B cell (primary cell): ENCODE measurements at regions not wholly inside any gene's neighbourhood (a gene's known extent, or its start where the extent isn't known, plus 50 kb on each side); places are given as distances from the start of the nearest gene placed in this dataset.

Source experiments
- ATAC-seq: fragments of 200-7000 bp; cut with Tn5 transposase; one replicate; pipeline ENCODE4 v1.10.0; 2021; ENCODE audit warnings: low read depth, mild to moderate bottlenecking, moderate number of reproducible peaks, moderate library complexity
- CTCF ChIA-PET: fragments of 350-600 bp; sonication (Branson Sonifier 250); formaldehyde crosslinking; loops from one replicate; lab custom pipeline; 2021; ENCODE audit warnings: antibody characterized with exemption, inconsistent platforms; lab: Charles Lee
- POLR2A ChIA-PET: fragments of 350-600 bp; sonication (Branson Sonifier 250); formaldehyde crosslinking; loops from one replicate; lab custom pipeline; 2021; ENCODE audit warnings: antibody characterized with exemption; lab: Charles Lee
- DNase-seq: peaks from one replicate; pipeline ENCODE4 v3.0.0; 2013
- H2AFZ ChIP-seq: 2 replicates; pipeline ENCODE4 v1.6.1; 2012; ENCODE audit warnings: mild to moderate bottlenecking, low read depth, low read length; ENCODE audit not compliant: insufficient read depth, poor library complexity, severe bottlenecking
- H3K27ac ChIP-seq, 2 donors: 1 replicate in 1 of 2; 2 replicates in 1 of 2; pipeline ENCODE4 v1.5.1; 2012 to 2013; ENCODE audit warnings: low read length in 2 of 2, mild to moderate bottlenecking in 2 of 2, moderate library complexity in 1 of 2
- H3K27me3 ChIP-seq, 4 experiments: fragments of 200-600 bp in 1 of 4; sonication (generic) in 1 of 4; replicated peaks in 1 of 4; 1 replicate in 2 of 4; 2 replicates in 2 of 4; pipeline versions ENCODE4 v1.6.1 to v1.7.0; 2013 to 2016; ENCODE audit warnings: low read length in 3 of 4, mild to moderate bottlenecking in 2 of 4, mixed read lengths in 1 of 4, moderate library complexity in 1 of 4; ENCODE audit not compliant: insufficient read depth in 4 of 4, control insufficient read depth in 3 of 4; ENCODE audit errors: control extremely low read depth in 1 of 4
- H3K36me3 ChIP-seq, 2 experiments: replicated peaks in 1 of 2; 1 replicate in 1 of 2; 2 replicates in 1 of 2; pipeline versions ENCODE4 v1.6.1 to v1.7.1; 2013; ENCODE audit warnings: low read length in 1 of 2; ENCODE audit not compliant: insufficient read depth in 2 of 2, control insufficient read depth in 1 of 2; ENCODE audit errors: control extremely low read depth in 1 of 2, extremely low read depth in 1 of 2
- H3K4me1 ChIP-seq, 2 donors: fragments of 200-600 bp in 1 of 2; sonication (generic) in 1 of 2; 1 replicate in 1 of 2; 2 replicates in 1 of 2; pipeline versions ENCODE4 v1.5.1 to v1.6.1; 2013 to 2017; ENCODE audit warnings: low read length in 2 of 2; ENCODE audit not compliant: control insufficient read depth in 2 of 2, insufficient read depth in 2 of 2
- H3K4me2 ChIP-seq: replicated peaks from 2 replicates; pipeline ENCODE3; 2012; ENCODE audit warnings: mild to moderate bottlenecking, low read depth, low read length; ENCODE audit not compliant: poor library complexity, severe bottlenecking
- H3K4me3 ChIP-seq, 5 experiments: fragments of 200-600 bp in 1 of 5; sonication (generic) in 1 of 5; 1 replicate in 3 of 5; 2 replicates in 2 of 5; pipeline versions ENCODE4 v1.5.1 to v1.7.0; 2011 to 2016; ENCODE audit warnings: low read length in 4 of 5, mild to moderate bottlenecking in 4 of 5, low read depth in 2 of 5, control low read depth in 1 of 5, moderate library complexity in 1 of 5; ENCODE audit not compliant: insufficient read depth in 1 of 5; ENCODE audit errors: control extremely low read depth in 1 of 5, extremely low read depth in 1 of 5
- H3K79me2 ChIP-seq: fragments of 200-600 bp; sonication (generic); one replicate; pipeline ENCODE4 v1.6.0; 2016; ENCODE audit warnings: low read length; ENCODE audit not compliant: control insufficient read depth, insufficient read depth
- H3K9ac ChIP-seq: fragments of 200-600 bp; sonication (generic); 2 replicates; pipeline ENCODE4 v1.6.1; 2017; ENCODE audit warnings: mild to moderate bottlenecking, low read length, moderate library complexity
- H3K9me3 ChIP-seq, 3 donors: one replicate each; pipeline versions ENCODE4 v1.6.1 to v1.7.1; 2013; ENCODE audit warnings: low read length in 2 of 3; ENCODE audit not compliant: control insufficient read depth in 2 of 3, insufficient read depth in 1 of 3; ENCODE audit errors: control extremely low read depth in 1 of 3
- H4K20me1 ChIP-seq: 2 replicates; pipeline ENCODE4 v1.6.0; 2012; ENCODE audit warnings: mild to moderate bottlenecking, low read length; ENCODE audit not compliant: insufficient read depth, control insufficient read depth, poor library complexity, severe bottlenecking
- H3K27ac Mint-ChIP-seq: one replicate; pipeline ENCODE4 v1.8.0; 2021; ENCODE audit warnings: mixed read lengths
- H3K27me3 Mint-ChIP-seq: one replicate; pipeline ENCODE4 v1.8.0; 2021; ENCODE audit warnings: mixed read lengths
- H3K4me1 Mint-ChIP-seq: one replicate; pipeline ENCODE4 v1.8.0; 2021; ENCODE audit warnings: mixed read lengths
- H3K4me3 Mint-ChIP-seq: one replicate; pipeline ENCODE4 v1.8.0; 2021; ENCODE audit warnings: mixed read lengths
- H3K9me3 Mint-ChIP-seq: one replicate; pipeline ENCODE4 v1.8.0; 2022; ENCODE audit warnings: mixed read lengths; ENCODE audit not compliant: insufficient read depth
- EZH2 ChIP-seq: IDR thresholded peaks from 2 replicates; pipeline ENCODE4 v1.6.1; 2012; ENCODE audit warnings: borderline replicate concordance, low read depth, mild to moderate bottlenecking, moderate library complexity, low read length; ENCODE audit not compliant: insufficient read depth, poor library complexity, severe bottlenecking
- WGBS: methylation state at CpG from one replicate; pipeline ENCODE4 v1.1.5; 2013; ENCODE audit warnings: missing lambda C conversion rate; ENCODE audit not compliant: insufficient coverage; 5-methylcytosine and 5-hydroxymethylcytosine counted together
- intact Hi-C: fragments of 100-400 bp; cut with micrococcal nuclease; formaldehyde crosslinking; loops from one replicate; pipeline ENCODE4 v1.10.0; 2022
- TF ChIP-seq, protein P1 (sequence below): fragments of 200-600 bp; IDR thresholded peaks from one replicate; pipeline ENCODE4 v1.8.0; 2022; ENCODE audit warnings: antibody characterized with exemption, mild to moderate bottlenecking

DNA sequence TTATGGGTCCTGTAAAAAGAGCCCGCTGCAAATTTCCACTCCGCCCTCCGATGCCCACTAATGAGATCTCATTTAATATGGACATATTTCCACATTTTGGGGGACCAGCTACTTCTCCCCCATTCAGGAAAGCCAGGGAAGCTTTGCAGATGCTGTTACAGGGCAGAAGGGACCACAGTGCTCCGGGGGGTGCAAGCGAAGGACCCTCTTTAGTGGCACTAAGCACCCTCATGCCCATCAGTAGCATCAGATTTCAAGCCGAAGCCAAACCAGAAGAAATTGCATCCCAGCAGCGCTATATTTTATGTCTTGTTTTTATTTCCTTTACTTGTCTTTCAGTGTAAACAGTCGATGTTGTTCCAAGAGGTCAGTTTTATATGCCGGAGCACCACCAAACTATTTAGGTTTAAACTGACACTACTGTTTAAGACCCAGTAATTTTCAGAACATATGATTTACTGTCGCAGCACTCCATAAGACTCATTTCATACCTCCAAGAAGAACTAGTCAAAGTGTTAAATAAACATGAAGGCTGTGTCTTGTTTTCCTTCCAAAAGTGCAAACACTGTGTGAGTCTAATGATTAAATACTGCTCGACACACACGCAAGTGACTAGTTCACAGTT lies 122.2 kb upstream of the MGMT start:
- H3K36me3 ChIP-seq: no peaks in the 10 kb centered on the region
- H2AFZ ChIP-seq: no peak overlapping the region
- no peak overlapping the region for H3K27ac ChIP-seq
- H3K27ac Mint-ChIP-seq: no peak overlapping the region
- peaks cover 0 to 12% (median 0%) of the 10 kb centered on the region in 3 donors for H3K9me3 ChIP-seq
- WGBS: 95% methylated on average over 9 of the region's 12 CpGs
- H4K20me1 ChIP-seq: no peaks in the 10 kb centered on the region
- no peak for TF ChIP-seq EZH2
- TF ChIP-seq, protein P1, sequence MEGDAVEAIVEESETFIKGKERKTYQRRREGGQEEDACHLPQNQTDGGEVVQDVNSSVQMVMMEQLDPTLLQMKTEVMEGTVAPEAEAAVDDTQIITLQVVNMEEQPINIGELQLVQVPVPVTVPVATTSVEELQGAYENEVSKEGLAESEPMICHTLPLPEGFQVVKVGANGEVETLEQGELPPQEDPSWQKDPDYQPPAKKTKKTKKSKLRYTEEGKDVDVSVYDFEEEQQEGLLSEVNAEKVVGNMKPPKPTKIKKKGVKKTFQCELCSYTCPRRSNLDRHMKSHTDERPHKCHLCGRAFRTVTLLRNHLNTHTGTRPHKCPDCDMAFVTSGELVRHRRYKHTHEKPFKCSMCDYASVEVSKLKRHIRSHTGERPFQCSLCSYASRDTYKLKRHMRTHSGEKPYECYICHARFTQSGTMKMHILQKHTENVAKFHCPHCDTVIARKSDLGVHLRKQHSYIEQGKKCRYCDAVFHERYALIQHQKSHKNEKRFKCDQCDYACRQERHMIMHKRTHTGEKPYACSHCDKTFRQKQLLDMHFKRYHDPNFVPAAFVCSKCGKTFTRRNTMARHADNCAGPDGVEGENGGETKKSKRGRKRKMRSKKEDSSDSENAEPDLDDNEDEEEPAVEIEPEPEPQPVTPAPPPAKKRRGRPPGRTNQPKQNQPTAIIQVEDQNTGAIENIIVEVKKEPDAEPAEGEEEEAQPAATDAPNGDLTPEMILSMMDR: no peak
- H3K27me3 Mint-ChIP-seq: peaks cover 8% of the 10 kb centered on the region
- H3K4me3 Mint-ChIP-seq: no peak overlapping the region
- no peaks in the 10 kb centered on the region for H3K27me3 ChIP-seq
- ATAC-seq (no peak), DNase-seq (no peak)
- no peaks in the 10 kb centered on the region for H3K4me1 Mint-ChIP-seq
- ChIA-PET CTCF (no interaction called here), POLR2A (no interaction called here)
- no peaks in the 10 kb centered on the region for H3K4me1 ChIP-seq
- no peak overlapping the region for H3K4me2 ChIP-seq
- no peak overlapping the region for H3K9ac ChIP-seq
- intact Hi-C loops: no loop called here
- no peaks in the 10 kb centered on the region for H3K9me3 Mint-ChIP-seq
- H3K79me2 ChIP-seq: no peaks in the 10 kb centered on the region
- no peak overlapping the region for H3K4me3 ChIP-seq

DNA sequence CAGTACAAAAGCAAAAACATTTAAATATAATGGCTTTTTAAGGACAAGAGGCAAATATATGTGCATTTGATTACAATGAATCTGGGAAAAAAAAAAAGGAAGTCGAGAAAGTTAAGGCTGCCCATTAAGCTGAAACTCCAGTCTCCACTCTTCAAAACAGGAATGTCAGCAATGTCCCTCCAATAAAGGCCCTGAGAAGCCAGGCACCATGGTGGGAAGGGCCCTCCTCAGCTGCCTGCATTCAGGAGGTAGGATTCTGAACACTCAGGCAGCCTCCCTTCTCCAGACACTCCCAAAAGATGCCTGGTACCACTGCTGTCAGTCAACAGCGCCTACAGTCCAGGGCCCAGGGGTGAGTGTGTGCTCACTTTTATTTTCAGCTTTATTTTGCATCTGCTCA lies 121.3 kb upstream of the MGMT start:
- CTCF ChIA-PET: no interaction called here
- H3K27me3 ChIP-seq: no peaks in the 10 kb centered on the region
- no peak for TF ChIP-seq EZH2
- TF ChIP-seq, protein P1: no peak
- POLR2A ChIA-PET: no interaction called here
- H2AFZ ChIP-seq: no peak overlapping the region
- Mint-ChIP-seq H3K27me3 (peaks cover 8% of the 10 kb centered on the region), H3K4me3 (no peak overlapping the region), H3K9me3 (no peaks in the 10 kb centered on the region), H3K27ac (no peak overlapping the region), H3K4me1 (no peaks in the 10 kb centered on the region)
- ATAC-seq: no peak
- no peak for DNase-seq
- no peak overlapping the region for H3K27ac ChIP-seq
- 100% methylated on average over 1 of the region's 2 CpGs for WGBS
- no peak overlapping the region for H3K4me2 ChIP-seq
- H3K4me3 ChIP-seq: no peak overlapping the region
- H3K4me1 ChIP-seq: no peaks in the 10 kb centered on the region
- no peaks in the 10 kb centered on the region for H3K79me2 ChIP-seq
- no peaks in the 10 kb centered on the region for H4K20me1 ChIP-seq
- H3K36me3 ChIP-seq: no peaks in the 10 kb centered on the region
- H3K9me3 ChIP-seq: peaks cover 0 to 8% (median 0%) of the 10 kb centered on the region in 3 donors
- intact Hi-C loops: no loop called here
- H3K9ac ChIP-seq: no peak overlapping the region
